Bronchial epithelial cell (primary cell): ENCODE measurements at regions not wholly inside any gene's neighbourhood (a gene's known extent, or its start where the extent isn't known, plus 50 kb on each side); places are given as distances from the start of the nearest gene placed in this dataset.

Experiments
- DNase-seq: peaks from one replicate; pipeline ENCODE4 v3.0.0-alpha.2; 2010; ENCODE audit warnings: low read depth
- FAIRE-seq: peaks from 2 replicates; lab custom pipeline; 2011; peaks lifted over from hg19 to GRCh38; lab: Jason Lieb, UNC
- H3K27me3 ChIP-seq: 2 replicates; pipeline ENCODE4 v1.5.1; 2011; ENCODE audit warnings: low read length; ENCODE audit not compliant: control insufficient read depth, insufficient read depth
- H3K36me3 ChIP-seq: 2 replicates; pipeline ENCODE4 v1.5.1; 2011; ENCODE audit warnings: low read length; ENCODE audit not compliant: control insufficient read depth, insufficient read depth
- H3K4me3 ChIP-seq: 2 replicates; pipeline ENCODE4 v1.5.1; 2011; ENCODE audit warnings: mild to moderate bottlenecking, low read depth, low read length, control low read depth
- CTCF ChIP-seq: IDR thresholded peaks from 2 replicates; pipeline ENCODE4 v1.5.1; 2011; ENCODE audit warnings: mild to moderate bottlenecking, moderate library complexity, low read length, control low read depth, inconsistent platforms; ENCODE audit not compliant: insufficient read depth, severe bottlenecking

DNA sequence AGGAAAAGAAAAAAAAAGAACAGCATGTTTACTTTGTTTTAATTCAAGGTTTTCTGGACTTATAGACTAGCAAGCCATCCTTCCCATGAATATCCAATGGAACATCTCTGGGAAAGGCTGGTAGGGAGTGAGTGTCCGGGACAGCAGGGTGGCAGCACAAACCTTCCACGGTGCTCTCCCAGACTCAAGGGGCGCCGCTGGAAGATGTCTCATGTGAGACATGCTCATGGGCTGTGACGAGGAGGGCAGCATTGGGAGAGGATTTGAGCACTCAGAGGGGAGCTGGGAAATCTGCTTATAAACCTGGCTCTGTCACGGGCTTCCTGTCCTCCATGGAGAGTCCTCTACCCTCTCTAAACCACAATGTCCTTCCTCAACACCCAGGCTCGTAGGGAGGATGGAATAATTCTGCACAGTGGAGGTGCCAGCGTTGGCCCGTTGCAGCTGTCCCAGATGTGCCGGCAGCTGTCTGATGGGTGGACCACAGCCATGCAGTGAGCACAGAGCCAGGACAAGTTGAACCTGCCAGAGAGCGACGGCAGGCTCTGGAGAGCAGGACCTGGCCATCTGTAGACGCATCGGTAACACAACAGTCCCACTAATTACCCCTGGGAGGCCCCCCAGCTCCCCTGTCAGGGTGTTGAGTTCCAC is 100.1 kb upstream of the IGSF21 start:
- no peak overlapping the region for H3K4me3 ChIP-seq
- no peak for TF ChIP-seq CTCF
- H3K36me3 ChIP-seq: no peaks in the 10 kb centered on the region
- FAIRE-seq (no peak), DNase-seq (no peak)
- H3K27me3 ChIP-seq: no peaks in the 10 kb centered on the region

GRCh38 chr1:18008081-18008480 is 99.5 kb upstream of the IGSF21 start:
- FAIRE-seq (no peak), DNase-seq (no peak)
- no peak for TF ChIP-seq CTCF
- Histone ChIP-seq H3K4me3 (no peak overlapping the region), H3K36me3 (no peaks in the 10 kb centered on the region), H3K27me3 (no peaks in the 10 kb centered on the region)

GRCh38 chr1:18009055-18009454 is 98.5 kb upstream of the IGSF21 start:
- DNase-seq (no peak), FAIRE-seq (no peak)
- Histone ChIP-seq H3K4me3 (no peak overlapping the region), H3K27me3 (no peaks in the 10 kb centered on the region), H3K36me3 (no peaks in the 10 kb centered on the region)
- TF ChIP-seq CTCF: no peak

GRCh38 chr1:18009478-18009961 is 98.1 kb upstream of the IGSF21 start:
- FAIRE-seq (no peak), DNase-seq (no peak)
- Histone ChIP-seq H3K36me3 (no peaks in the 10 kb centered on the region), H3K4me3 (no peak overlapping the region), H3K27me3 (no peaks in the 10 kb centered on the region)
- TF ChIP-seq CTCF: no peak

DNA sequence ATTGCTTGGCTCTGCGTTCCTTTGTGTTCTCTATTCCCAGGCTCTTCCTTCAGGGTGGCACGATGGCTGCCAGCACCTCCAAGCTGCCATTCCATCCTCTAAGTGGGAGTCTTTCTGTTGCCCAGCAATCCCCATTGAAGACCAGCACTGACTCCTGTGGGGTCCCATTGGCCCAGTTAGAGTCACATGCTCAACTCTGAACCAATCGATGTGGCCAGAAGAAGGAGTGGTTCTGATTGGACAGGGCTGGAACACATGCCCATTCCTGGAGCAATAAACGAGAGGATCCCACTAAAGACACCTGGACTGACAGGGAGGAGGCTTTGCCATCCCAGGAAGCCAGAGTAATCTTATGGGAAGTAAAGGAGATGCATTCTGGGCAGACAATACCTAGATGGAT is 97.2 kb upstream of the IGSF21 start:
- no peak for FAIRE-seq
- no peak for TF ChIP-seq CTCF
- Histone ChIP-seq H3K36me3 (no peaks in the 10 kb centered on the region), H3K27me3 (no peaks in the 10 kb centered on the region), H3K4me3 (no peak overlapping the region)
- DNase-seq: no peak

GRCh38 chr1:18010945-18011344 is 96.7 kb upstream of the IGSF21 start:
- FAIRE-seq (no peak), DNase-seq (no peak)
- no peak for TF ChIP-seq CTCF
- no peak overlapping the region for H3K4me3 ChIP-seq
- H3K27me3 ChIP-seq: no peaks in the 10 kb centered on the region
- no peaks in the 10 kb centered on the region for H3K36me3 ChIP-seq
